ENCODE measurements at regions not wholly inside any gene's neighbourhood (a gene's known extent, or its start where the extent isn't known, plus 50 kb on each side); places are given as distances from the start of the nearest gene placed in this dataset.

DNA sequence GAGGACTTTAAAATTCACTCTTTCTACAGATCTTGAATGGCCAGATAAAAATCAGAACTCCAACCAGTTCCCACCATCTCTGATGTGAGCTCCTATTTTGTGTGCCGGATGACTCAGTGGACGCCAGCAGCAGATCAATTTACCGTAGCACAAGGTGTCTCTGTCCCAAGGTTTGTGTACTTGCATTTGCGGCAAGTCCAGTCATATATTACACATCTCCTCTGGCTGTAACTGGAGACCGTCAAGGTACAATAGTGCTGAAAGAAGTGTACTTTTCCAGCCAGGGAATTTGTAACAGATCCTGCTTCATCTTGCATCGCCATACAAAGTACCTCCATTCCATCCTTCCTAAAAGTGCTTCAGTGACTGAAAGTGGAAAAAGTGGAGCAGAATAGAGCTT is 108.2 kb upstream of the SORBS2 start:
- TF ChIP-seq POLR2AphosphoS5 (IDR thresholded peaks at IDR 0.05) (no peak), POLR2A (IDR thresholded peaks at IDR 0.05) (no peak)
- TF ChIP-seq, protein P1, sequence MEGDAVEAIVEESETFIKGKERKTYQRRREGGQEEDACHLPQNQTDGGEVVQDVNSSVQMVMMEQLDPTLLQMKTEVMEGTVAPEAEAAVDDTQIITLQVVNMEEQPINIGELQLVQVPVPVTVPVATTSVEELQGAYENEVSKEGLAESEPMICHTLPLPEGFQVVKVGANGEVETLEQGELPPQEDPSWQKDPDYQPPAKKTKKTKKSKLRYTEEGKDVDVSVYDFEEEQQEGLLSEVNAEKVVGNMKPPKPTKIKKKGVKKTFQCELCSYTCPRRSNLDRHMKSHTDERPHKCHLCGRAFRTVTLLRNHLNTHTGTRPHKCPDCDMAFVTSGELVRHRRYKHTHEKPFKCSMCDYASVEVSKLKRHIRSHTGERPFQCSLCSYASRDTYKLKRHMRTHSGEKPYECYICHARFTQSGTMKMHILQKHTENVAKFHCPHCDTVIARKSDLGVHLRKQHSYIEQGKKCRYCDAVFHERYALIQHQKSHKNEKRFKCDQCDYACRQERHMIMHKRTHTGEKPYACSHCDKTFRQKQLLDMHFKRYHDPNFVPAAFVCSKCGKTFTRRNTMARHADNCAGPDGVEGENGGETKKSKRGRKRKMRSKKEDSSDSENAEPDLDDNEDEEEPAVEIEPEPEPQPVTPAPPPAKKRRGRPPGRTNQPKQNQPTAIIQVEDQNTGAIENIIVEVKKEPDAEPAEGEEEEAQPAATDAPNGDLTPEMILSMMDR (IDR thresholded peaks at IDR 0.05): no peak
- Histone ChIP-seq H3K9me3 (no peaks in the 10 kb centered on the region), H3K4me1 (no peaks in the 10 kb centered on the region), H3K4me3 (no peak overlapping the region), H3K36me3 (no peaks in the 10 kb centered on the region), H3K27ac (no peak overlapping the region), H3K27me3 (no peaks in the 10 kb centered on the region)
- intact Hi-C loops (cut with DNase I; ENCODE audit: low total_unique reads): no loop called here
- DNase-seq (ENCODE audit: low spot score in 2 of 2): no peak

DNA sequence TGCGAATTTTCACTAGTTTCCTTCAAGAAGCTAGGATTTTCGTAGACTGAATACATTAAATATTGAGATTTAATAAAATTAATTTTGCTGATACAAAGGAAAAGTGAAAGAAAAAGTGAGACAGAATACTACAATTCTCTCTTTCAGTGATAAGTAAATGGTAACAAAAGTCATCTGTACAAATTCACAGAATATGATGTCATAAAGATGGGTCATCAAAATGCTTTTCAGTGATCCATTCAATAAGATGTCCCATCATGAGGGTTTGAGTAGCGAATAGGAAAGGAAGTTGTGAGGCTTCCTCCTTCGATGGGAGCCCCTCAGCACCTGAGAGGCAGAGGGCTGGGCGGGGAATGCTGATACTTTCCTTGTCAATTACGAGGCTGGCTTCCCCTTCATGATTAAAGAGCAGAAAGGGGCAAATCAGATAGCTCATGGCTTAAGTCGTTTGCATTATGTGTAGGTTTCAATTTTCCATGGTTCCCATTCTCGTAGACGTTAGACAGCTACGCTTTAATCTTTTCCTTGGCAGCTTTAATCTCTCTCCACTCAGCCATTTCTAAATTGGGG is 108.8 kb upstream of the SORBS2 start:
- no peaks in the 10 kb centered on the region for H3K36me3 ChIP-seq
- H3K4me3 ChIP-seq: no peak overlapping the region
- H3K27me3 ChIP-seq: no peaks in the 10 kb centered on the region
- intact Hi-C loops (cut with DNase I; ENCODE audit: low total_unique reads): no loop called here
- H3K4me1 ChIP-seq: no peaks in the 10 kb centered on the region
- H3K27ac ChIP-seq: no peak overlapping the region
- no peak for DNase-seq (ENCODE audit: low spot score in 2 of 2)
- no peaks in the 10 kb centered on the region for H3K9me3 ChIP-seq
- TF ChIP-seq, protein P1 (IDR thresholded peaks at IDR 0.05): no peak
- no peak for TF ChIP-seq POLR2A (IDR thresholded peaks at IDR 0.05)

DNA sequence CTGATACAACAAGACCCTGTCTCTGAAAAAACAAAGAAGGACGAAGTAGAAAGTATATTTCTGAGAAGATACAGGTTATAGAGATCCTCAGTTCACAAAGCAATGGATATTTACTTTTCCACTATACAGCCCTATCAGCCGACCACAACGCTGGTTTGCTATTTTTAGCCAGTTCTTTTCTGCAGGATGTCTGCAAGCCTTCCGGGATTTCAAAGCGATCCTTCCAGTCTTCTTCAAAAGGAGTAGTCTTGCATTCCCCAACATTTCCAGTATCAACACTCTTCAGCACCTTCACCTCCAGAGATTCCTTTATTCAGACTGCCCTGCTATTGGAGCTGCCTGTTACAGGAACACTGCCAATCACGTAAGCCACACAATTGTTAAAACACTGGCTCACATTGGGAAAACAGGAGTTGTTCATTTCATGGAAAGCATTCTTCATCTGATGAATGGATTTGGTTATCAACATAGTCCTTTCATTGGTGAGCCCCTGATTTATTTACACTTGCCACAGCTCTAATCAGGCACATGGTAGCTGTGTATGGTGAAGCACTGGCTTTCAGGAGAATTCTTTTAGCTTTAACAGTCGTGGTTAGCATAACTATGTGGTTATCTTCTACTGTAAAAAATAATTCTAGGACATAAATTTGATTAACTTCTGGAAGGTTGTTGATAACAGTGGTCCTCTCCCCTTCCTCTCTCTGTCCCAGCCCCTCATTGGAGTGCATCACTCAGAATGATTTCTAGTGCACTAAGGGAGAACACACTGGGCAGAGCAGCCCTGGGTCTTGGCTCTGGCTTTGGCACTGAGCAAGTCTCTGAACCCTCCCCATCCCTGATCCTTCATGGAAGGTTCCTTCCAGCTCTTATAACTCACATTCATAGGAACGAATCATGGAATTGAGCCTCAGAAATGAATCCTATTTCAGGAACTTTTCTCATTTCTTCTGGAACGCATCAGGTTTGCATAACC is 109.9 kb upstream of the SORBS2 start:
- H3K9me3 ChIP-seq: no peaks in the 10 kb centered on the region
- no peaks in the 10 kb centered on the region for H3K27me3 ChIP-seq
- intact Hi-C loops (cut with DNase I; ENCODE audit: low total_unique reads): no loop called here
- TF ChIP-seq POLR2AphosphoS5 (IDR thresholded peaks at IDR 0.05): no peak
- no peak for TF ChIP-seq POLR2A (IDR thresholded peaks at IDR 0.05)
- TF ChIP-seq, protein P1 (IDR thresholded peaks at IDR 0.05): no peak
- no peaks in the 10 kb centered on the region for H3K36me3 ChIP-seq
- no peak for DNase-seq (ENCODE audit: low spot score in 2 of 2)
- no peaks in the 10 kb centered on the region for H3K4me1 ChIP-seq
- no peak overlapping the region for H3K27ac ChIP-seq
- no peak overlapping the region for H3K4me3 ChIP-seq

DNA sequence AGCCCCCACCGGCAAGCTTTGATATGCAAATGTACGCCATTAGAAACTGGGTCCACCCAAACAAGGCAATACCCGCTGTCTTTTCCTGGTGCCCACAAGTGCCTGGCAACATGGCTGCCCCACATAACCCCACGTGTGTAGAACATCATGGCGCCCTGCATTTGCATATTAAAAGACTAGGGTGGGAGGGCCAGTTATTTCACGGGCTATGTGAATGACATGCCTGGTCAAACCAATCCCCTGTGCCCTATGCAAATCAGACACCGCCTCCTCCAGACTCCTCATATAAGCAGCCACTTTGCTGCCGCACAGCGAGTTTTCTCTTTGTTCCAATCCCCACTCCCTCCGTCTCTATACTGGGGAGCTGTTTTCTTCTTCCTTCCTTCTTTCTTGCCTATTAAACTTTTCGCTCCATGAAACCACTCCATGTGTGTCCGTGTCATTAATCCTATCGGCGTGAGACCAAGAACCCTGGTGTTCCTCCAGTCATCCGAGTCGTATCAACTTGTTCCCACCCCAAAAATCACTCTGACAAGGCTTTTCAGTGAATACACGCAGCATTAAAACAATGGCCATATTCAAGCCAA is 112.6 kb upstream of the SORBS2 start:
- no peak overlapping the region for H3K4me3 ChIP-seq
- no peak overlapping the region for H3K27ac ChIP-seq
- intact Hi-C loops (cut with DNase I; ENCODE audit: low total_unique reads): loop anchor here (5.0 kb wide), 1 partner anchor 42 kb away; no protein-coding TSS in a partner anchor
- H3K27me3 ChIP-seq: no peaks in the 10 kb centered on the region
- no peaks in the 10 kb centered on the region for H3K9me3 ChIP-seq
- DNase-seq (ENCODE audit: low spot score in 2 of 2): no peak
- no peaks in the 10 kb centered on the region for H3K36me3 ChIP-seq
- no peak for TF ChIP-seq POLR2A (IDR thresholded peaks at IDR 0.05)
- TF ChIP-seq, protein P1 (IDR thresholded peaks at IDR 0.05): no peak
- TF ChIP-seq POLR2AphosphoS5 (IDR thresholded peaks at IDR 0.05): no peak
- no peaks in the 10 kb centered on the region for H3K4me1 ChIP-seq

DNA sequence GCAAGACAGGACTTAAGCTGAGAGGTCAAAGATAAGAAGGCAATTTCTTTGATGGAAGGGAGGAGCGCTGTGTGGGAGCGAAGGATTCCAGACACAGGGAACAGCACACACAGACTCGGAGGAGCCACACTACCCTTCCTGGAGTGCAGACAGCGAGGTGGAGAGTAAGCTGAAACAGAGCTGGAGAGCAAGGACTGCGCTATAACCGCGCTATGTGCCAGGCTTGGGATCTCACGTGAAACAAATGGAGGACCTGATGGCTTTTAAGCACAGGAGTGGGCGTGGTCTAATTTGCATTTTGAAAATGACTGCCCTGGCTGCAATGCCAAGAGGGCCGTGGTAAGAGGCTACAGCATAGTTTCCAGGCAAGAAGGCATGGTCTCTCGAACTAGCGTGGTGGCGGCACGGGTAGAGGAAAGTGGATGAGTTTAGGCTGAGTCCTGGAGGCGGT is 113.9 kb upstream of the SORBS2 start:
- H3K9me3 ChIP-seq: no peaks in the 10 kb centered on the region
- no peaks in the 10 kb centered on the region for H3K27me3 ChIP-seq
- H3K4me3 ChIP-seq: no peak overlapping the region
- TF ChIP-seq, protein P1 (IDR thresholded peaks at IDR 0.05): no peak
- no peak for TF ChIP-seq POLR2A (IDR thresholded peaks at IDR 0.05)
- no peak for TF ChIP-seq POLR2AphosphoS5 (IDR thresholded peaks at IDR 0.05)
- intact Hi-C loops (cut with DNase I; ENCODE audit: low total_unique reads): loop anchor here (5.0 kb wide), 1 partner anchor 44 kb away; no protein-coding TSS in a partner anchor
- DNase-seq (ENCODE audit: low spot score in 2 of 2): no peak
- H3K4me1 ChIP-seq: no peaks in the 10 kb centered on the region
- no peaks in the 10 kb centered on the region for H3K36me3 ChIP-seq
- no peak overlapping the region for H3K27ac ChIP-seq

All from breast epithelium (tissue), 4 donors.